NCI-H1436 treated with DMSO at 0.1 percent for 48 hours (cell line): ENCODE measurements at regions not wholly inside any gene's neighbourhood (a gene's known extent, or its start where the extent isn't known, plus 50 kb on each side); places are given as distances from the start of the nearest gene placed in this dataset.
"Not testable (repeated sequence)": the region's sequence is repeated elsewhere in the genome, so short reads cannot be mapped to it uniquely, and the experiment has no call there.

Experiments used
- DNase-seq: peaks from one replicate; lab custom pipeline; 2025; lab: John Stamatoyannopoulos, UW

DNA sequence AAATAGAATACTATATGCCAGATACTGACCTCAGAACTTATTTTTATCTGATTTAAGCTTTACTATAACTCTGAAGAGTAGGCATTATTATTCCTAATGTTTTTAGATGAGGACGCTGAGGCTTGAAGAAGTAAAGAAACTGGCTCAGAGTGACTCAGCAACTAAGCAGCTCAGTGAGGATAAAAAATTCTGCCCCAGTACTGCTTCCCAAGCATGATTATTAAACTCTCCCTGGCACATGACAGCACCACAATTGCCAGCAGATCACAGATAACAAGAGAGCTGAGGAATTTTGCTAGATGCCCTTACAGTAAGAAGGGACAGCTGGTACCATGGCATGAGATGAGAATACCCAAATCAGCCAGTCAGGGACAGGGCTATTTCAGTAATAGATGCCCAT lies 219.4 kb downstream of the NKX6-1 start:
- DNase-seq = no peak

DNA sequence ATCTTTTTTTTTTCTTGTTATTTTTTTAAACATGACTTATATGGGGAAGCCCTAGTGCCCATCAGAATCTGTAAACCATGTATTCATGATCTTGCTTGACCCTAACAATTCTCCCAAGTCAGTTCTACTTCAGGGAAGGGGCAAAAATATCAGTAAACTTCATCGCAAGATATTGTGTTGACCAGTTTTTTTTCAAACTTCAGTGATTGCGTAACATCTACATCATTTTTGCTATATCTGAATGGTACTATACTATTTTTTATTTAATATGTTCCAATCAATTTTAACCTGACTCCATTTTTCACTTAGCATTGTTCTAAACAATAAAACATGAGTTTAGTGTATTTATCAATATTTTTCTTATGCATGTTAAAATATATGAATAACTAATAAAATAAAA lies 221.2 kb downstream of the NKX6-1 start:
- DNase-seq = no peak

DNA sequence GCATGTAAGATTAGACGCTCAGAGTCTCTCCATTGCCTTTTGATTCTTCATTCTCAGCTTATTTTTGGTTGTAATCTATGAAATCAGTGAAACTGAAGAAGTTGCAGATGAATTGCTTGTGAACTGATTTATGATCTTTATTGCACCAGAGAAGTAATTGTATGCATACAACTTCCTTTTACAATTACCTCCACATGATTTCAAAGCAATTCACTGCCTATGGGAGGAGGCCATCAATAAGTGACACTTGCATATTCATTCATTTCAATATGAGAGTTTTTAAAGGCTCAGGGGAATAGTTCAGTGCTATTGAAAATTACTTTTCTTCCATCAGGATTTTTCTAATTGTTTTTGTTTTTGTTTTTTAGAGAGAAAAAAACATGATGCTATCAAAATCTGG lies 222.3 kb downstream of the NKX6-1 start:
- DNase-seq = no peak

- no peak for DNase-seq
Measured at GRCh38 chr4:84269536-84270044, 229.5 kb downstream of the NKX6-1 start.

DNA sequence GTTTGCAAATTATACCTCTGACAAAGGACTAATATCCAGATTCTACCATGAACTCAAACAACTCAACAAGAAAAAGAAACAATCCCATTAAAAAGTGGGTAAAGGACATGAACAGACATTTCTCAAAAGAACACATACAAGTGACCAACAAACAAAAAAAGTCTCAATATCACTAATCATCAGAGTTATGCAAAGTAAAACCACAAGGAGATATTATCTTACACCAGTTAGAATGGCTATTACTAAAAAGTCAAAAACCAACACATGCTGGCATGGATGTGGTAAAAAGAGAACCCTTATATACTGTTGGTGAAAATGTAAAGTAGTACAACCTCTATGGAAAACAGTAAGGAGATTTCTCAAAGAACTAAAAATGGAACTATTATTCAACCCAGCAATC lies 234.4 kb downstream of the NKX6-1 start:
- no peak for DNase-seq

DNA sequence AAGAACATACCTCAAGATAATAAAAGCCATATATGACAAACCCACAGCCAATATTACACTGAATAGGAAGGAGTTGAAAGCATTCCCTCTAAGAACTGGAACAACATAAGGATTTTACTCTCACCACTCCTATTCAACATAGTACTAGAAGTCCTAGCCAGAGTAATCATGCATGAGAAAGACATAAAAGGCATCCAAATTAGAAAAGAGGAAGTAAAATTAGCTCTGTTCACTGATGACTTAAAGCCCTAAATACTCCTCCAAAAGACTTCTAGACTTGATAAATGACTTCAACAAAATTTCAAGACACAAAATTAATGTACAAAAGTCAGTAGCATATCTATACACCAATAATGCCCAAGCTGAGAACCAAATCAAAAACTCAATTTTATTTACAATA lies 235.7 kb downstream of the NKX6-1 start:
- no peak for DNase-seq

- no peak for DNase-seq
Measured at GRCh38 chr4:84260495-84260894, 238.6 kb downstream of the NKX6-1 start.

DNA sequence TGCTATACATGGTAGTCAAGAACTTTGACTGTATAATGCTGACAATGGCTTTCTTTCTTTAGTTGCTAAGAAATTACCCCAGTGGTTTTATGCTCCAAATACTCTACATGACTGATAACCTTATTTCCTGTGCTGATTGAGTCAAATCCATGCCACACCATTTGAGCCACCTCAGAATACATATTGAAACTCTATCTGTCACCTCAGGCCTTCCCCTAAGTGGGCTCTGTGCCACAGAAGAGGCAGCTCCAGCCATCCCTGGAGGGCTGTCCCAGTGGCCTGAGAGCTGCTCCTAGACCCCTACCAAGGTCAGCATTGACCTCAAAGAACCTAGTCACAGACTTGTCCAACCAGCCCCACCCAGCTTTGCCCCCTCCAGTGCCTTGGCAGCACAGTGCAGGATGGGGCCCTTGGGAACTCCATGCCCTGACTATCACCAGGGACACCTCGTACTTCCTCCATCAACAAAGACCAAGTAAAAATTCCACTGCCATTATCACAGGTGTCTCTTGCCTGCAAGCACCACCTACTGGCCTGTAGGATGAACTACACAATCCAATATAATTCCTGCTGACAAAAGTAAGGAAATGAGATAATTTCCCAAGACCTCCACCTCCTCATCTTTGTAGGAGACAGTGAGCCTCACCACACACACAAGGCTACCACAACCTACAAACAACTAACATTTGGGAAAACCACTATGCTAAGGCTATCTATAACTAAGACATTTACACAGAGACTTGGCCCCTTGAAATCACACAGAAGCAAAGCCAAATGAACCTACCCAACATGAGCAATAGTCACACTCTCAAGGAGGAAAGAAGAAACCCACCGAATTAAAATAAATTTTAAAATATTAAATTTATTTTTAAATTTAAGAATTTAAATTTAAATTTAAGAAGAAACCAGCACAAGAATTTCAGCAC lies 239.9 kb downstream of the NKX6-1 start:
- DNase-seq = no peak

DNA sequence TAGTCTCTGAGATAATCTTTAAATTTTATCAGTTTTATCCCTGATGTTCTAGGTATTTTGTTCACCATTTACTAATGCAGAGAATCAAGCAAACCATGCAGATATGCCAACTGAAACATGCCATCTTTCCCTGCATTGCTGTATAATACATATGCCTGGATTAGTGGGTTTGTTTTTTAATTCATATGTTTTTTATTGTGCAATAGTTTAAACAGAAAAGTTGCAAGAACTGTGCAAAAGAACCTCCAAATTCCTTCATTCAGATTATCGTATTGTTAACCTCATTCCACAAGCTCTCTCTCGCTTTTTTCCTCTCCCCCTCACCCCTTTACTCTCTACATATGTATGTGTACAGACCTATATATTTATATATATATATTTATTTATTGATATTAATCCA lies 244.6 kb downstream of the NKX6-1 start:
- DNase-seq = no peak

- DNase-seq = no peak
Measured at GRCh38 chr4:84249521-84249920, 249.6 kb downstream of the NKX6-1 start.

DNA sequence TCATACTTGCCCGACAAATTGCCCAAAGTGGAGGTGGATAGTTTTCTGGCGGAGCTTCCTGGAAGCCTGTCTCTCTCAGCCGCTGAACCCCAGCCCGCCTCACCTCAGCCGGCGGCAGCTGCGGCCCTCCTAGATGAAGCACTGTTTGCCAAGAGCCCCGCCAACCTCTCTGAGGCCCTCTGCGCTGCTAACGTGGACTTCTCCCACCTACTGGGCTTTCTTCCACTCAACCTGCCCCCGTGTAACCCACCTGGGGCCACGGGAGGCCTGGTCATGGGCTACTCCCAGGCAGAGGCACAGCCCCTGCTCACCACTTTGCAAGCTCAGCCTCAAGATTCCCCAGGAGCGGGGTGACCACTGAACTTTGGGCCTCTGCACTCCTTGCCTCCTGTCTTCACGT lies 254.1 kb downstream of the NKX6-1 start:
- not testable (repeated sequence) for DNase-seq

GRCh38 chr4:84244346-84244801 lies 254.7 kb downstream of the NKX6-1 start:
- not testable (repeated sequence) for DNase-seq

GRCh38 chr4:84243685-84244084 lies 255.4 kb downstream of the NKX6-1 start:
- no peak for DNase-seq

- no peak for DNase-seq
Measured at GRCh38 chr4:84239278-84239845, 259.7 kb downstream of the NKX6-1 start.

DNA sequence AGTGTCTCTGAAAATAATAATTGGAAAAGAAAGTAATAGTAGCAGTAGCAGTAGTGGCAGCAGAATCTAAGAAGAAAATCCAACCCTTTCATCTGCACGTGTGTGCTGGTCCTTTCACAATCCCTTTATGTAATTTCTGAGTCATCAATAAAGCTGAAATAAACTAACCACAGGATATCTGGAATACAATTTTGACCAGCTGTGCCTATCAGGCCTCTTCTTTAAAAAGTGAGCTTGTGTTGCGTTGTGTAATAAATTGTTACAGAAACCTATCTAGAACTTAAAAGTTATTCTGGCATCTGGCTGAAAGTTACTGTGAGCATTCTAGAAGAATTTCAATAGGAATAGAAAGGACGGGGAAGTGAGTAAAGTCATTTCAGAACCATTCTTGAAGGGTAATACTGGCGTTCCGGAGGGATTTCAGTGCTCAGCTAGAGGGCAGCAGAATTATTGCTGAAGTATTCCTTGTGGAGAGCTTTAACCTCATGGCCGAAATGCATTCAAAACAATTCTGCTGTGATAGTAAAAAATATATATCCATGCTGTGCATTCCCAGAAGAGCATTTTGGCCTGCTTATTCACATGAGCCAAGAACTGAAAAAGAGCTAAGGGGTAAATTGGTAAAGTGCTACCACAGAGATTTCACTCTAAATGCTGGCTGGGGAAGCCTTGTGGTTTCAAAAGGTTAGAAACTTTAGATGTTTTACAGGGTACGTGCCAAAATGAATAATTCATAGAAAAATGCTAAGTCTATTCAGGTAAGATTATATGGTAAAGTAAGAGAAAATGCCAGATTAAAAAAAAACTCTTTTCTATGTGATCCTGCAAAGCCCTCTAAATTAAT lies 260.6 kb downstream of the NKX6-1 start:
- DNase-seq = no peak

DNA sequence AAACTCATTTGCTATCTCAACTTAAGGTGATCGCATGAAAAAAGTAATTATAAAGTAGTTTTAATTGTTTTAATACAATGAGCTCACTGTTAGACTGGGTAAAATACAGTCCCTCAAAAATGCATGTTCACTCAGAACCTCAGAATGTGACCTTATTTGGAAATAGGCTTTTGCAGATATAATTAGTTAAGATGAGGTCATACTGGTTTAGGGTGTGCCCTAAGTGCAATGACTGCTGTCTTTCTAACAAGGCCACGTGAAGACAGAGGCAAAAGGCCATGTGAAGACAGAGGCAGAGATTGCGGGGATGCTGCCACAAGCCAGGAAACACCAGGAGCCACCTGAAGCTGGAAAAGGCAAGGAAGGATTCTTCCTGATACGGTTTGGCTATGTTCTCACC lies 262.1 kb downstream of the NKX6-1 start:
- DNase-seq = no peak

- DNase-seq = no peak
Measured at GRCh38 chr4:84235126-84235944, 263.8 kb downstream of the NKX6-1 start.

- DNase-seq = no peak
Measured at GRCh38 chr4:84232309-84233095, 266.6 kb downstream of the NKX6-1 start.

GRCh38 chr4:84231539-84232055 lies 267.5 kb downstream of the NKX6-1 start:
- no peak for DNase-seq

DNA sequence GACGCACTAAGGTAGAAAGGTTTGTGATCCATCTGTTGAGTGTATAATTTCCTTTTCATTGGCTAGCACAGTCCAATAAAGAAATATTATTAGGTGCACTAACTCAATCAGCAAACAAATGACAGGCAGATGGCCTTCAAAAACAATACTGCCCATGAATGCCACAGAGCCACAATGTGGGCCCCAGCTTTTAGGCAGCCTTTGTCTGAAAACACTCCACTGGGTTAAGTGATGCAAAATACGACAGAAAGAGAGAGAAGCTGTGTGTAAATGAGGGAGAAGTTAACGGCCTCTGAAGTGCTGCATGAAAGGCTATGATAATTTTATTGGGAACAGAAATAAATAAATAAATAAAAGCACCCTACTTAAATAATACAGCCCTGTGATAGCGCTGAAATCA lies 274.6 kb downstream of the NKX6-1 start:
- peak; percentile 52 for DNase-seq
